ENCODE measurements at regions not wholly inside any gene's neighbourhood (a gene's known extent, or its start where the extent isn't known, plus 50 kb on each side); places are given as distances from the start of the nearest gene placed in this dataset.

DNA sequence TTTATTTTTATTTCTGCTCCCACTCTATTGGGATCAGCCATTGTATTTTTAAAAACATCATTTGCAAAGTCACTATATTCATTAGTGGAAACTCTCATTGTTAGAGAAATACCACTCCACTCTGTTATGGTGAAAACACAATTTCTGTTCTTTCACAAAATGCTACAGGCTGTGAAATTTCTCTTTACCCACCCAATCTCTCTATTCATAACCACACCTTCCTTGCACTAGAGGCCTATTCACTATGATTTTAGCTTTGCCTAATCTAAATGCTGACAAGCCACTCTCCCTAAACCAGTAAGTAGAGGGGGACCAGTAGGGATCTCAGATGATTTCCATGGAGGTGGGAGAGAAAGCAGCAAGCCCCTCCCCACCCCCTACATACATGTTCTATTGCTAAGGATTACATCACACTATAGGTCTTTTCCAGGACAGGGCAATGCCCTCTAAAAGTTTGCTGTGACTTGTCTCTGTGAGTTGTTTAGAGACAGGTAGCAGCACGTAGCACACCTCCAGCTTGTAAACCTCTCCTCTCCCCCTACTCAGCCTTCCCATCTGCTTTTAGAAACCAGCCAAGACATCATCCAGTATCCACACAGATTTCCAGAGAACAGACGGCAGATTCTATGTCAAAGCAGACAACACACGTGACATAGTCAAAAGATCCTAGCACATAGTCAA lies 58.3 kb upstream of the PPP1R3C start:
- CTCF ChIA-PET = interaction anchor here (2.8 kb wide), 1 partner anchor 392 kb away, joined by 13 read pairs; no protein-coding TSS in a partner anchor
- WGBS (ENCODE audit: insufficient coverage) = 81% methylated on average over 3 of the region's 3 CpGs
- no peak for DNase-seq

DNA sequence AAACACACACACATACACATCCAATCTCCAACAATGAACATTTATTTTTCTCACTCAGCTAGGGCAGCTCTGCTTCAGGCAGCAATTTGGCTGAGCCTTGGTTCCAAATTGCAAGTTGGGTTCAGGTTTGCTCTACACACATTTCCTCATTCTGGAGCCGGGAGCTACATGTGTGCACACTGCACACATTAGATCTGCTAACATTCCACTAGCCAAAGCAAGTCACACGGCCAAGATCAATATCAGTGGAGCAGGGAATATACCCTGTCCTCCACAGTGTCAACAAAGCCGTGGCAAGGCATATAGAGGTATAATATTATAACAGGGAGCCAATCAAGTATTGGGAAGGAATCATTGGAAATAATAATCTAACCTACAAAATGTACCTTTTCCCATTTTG lies 57.5 kb upstream of the PPP1R3C start:
- WGBS (ENCODE audit: insufficient coverage) = 100% methylated on average over 2 of the region's 3 CpGs
- Histone ChIP-seq H3K27me3 (replicated peaks in 2 of 5; ENCODE audit: control insufficient read depth in 4 of 5, insufficient read depth in 5 of 5, low read length in 4 of 5) (peaks cover 0 to 3% (median 0%) of the 10 kb centered on the region in 5 experiments), H3K4me3 (ENCODE audit: control insufficient read depth in 1 of 7, extremely low read depth in 1 of 7, insufficient read depth in 4 of 7, low read depth in 2 of 7, low read length in 6 of 7) (no peak overlapping the region), H3K36me3 (ENCODE audit: control insufficient read depth in 4 of 4, insufficient read depth in 4 of 4, low read length in 3 of 4) (no peaks in the 10 kb centered on the region), H3K9me3 (ENCODE audit: control extremely low read depth in 1 of 5, control insufficient read depth in 4 of 5, insufficient read depth in 2 of 5, low read depth in 1 of 5, low read length in 4 of 5) (no peaks in the 10 kb centered on the region), H3K4me1 (ENCODE audit: control extremely low read depth in 1 of 4, control insufficient read depth in 4 of 4, insufficient read depth in 4 of 4, low read length in 3 of 4) (peaks cover 0 to 4% (median 0%) of the 10 kb centered on the region in 4 experiments), H3K27ac (ENCODE audit: insufficient read depth in 1 of 2, low read depth in 1 of 2, low read length in 2 of 2, poor library complexity in 1 of 2, severe bottlenecking in 2 of 2) (no peak overlapping the region)
- CTCF ChIA-PET = no interaction called here
- POLR2A ChIA-PET = interaction anchor here (0.6 kb wide), 1 partner anchor 496 kb away, joined by 4 read pairs; no protein-coding TSS in a partner anchor
- DNase-seq = no peak

More for the DNA sequence above, 58.3 kb upstream of the PPP1R3C start:
- Histone ChIP-seq H3K9me3 (ENCODE audit: control extremely low read depth in 1 of 5, control insufficient read depth in 4 of 5, insufficient read depth in 2 of 5, low read depth in 1 of 5, low read length in 4 of 5) (no peaks in the 10 kb centered on the region), H3K27ac (ENCODE audit: insufficient read depth in 1 of 2, low read depth in 1 of 2, low read length in 2 of 2, poor library complexity in 1 of 2, severe bottlenecking in 2 of 2) (no peak overlapping the region), H3K4me3 (ENCODE audit: control insufficient read depth in 1 of 7, extremely low read depth in 1 of 7, insufficient read depth in 4 of 7, low read depth in 2 of 7, low read length in 6 of 7) (no peak overlapping the region), H3K36me3 (ENCODE audit: control insufficient read depth in 4 of 4, insufficient read depth in 4 of 4, low read length in 3 of 4) (no peaks in the 10 kb centered on the region), H3K27me3 (replicated peaks in 2 of 5; ENCODE audit: control insufficient read depth in 4 of 5, insufficient read depth in 5 of 5, low read length in 4 of 5) (peaks cover 0 to 3% (median 0%) of the 10 kb centered on the region in 5 experiments), H3K4me1 (ENCODE audit: control extremely low read depth in 1 of 4, control insufficient read depth in 4 of 4, insufficient read depth in 4 of 4, low read length in 3 of 4) (peaks cover 0 to 4% (median 0%) of the 10 kb centered on the region in 4 experiments)
- POLR2A ChIA-PET = interaction anchor here (0.6 kb wide), 1 partner anchor 495 kb away, joined by 4 read pairs; no protein-coding TSS in a partner anchor

DNA sequence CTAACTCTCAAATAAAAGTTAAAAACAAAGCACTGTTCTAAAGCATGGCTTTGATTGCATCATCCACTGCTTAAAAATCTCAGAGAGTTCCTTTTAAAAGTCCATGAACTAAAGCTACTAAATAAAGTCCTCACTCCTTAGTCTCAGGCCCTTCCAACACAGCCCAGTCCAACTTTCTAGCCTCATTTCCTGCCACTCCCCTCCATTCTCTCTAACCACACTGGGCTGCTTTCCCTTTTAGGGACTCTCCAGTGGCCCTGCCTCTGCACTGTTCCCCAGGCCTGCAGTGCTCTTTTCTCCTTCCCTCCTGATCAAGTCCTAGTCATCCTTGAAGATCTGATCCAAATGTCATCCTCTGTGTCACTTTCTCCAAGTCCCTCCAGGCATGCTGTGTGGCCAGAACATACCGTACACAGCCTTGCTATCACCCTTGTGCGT lies 56.9 kb upstream of the PPP1R3C start:
- CTCF ChIA-PET = no interaction called here
- DNase-seq = peak in 1 of 3 donors; percentile 9
- 100% methylated on average over 2 of the region's 2 CpGs for WGBS (ENCODE audit: insufficient coverage)

DNA sequence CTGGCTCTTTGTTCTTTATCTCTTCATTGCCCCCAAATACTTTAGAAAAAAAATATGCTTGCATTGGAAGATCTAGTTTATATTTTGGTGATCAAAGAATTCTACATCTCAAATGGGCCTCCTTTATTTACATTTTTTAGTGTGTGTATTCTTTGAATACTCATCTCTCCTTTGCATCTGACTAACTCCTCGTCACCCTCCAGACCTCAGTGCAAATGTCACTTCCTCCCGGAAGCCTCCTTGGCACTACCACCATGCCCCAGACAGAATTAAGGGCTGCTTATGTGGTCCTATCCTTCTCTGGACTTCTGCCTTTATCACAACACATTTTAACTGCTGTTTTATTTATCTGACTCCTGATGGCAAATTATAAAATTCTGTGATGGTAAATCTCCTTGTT lies 52.0 kb upstream of the PPP1R3C start:
- Histone ChIP-seq H3K4me3 (ENCODE audit: control insufficient read depth in 1 of 7, extremely low read depth in 1 of 7, insufficient read depth in 4 of 7, low read depth in 2 of 7, low read length in 6 of 7) (no peak overlapping the region), H3K27ac (ENCODE audit: insufficient read depth in 1 of 2, low read depth in 1 of 2, low read length in 2 of 2, poor library complexity in 1 of 2, severe bottlenecking in 2 of 2) (no peak overlapping the region), H3K36me3 (ENCODE audit: control insufficient read depth in 4 of 4, insufficient read depth in 4 of 4, low read length in 3 of 4) (no peaks in the 10 kb centered on the region), H3K4me1 (ENCODE audit: control extremely low read depth in 1 of 4, control insufficient read depth in 4 of 4, insufficient read depth in 4 of 4, low read length in 3 of 4) (peaks cover 0 to 3% (median 0%) of the 10 kb centered on the region in 4 experiments), H3K9me3 (ENCODE audit: control extremely low read depth in 1 of 5, control insufficient read depth in 4 of 5, insufficient read depth in 2 of 5, low read depth in 1 of 5, low read length in 4 of 5) (no peaks in the 10 kb centered on the region), H3K27me3 (replicated peaks in 2 of 5; ENCODE audit: control insufficient read depth in 4 of 5, insufficient read depth in 5 of 5, low read length in 4 of 5) (peaks cover 0 to 3% (median 0%) of the 10 kb centered on the region in 5 experiments)
- DNase-seq = no peak
- WGBS (ENCODE audit: insufficient coverage) = 66% methylated on average over 2 of the region's 2 CpGs
- ChIA-PET POLR2A (no interaction called here), CTCF (no interaction called here)

More for the DNA sequence above, 56.9 kb upstream of the PPP1R3C start:
- POLR2A ChIA-PET = no interaction called here
- H3K27ac ChIP-seq (ENCODE audit: insufficient read depth in 1 of 2, low read depth in 1 of 2, low read length in 2 of 2, poor library complexity in 1 of 2, severe bottlenecking in 2 of 2) = no peak overlapping the region
- H3K27me3 ChIP-seq (replicated peaks in 2 of 5; ENCODE audit: control insufficient read depth in 4 of 5, insufficient read depth in 5 of 5, low read length in 4 of 5) = peaks cover 0 to 3% (median 0%) of the 10 kb centered on the region in 5 experiments
- no peak overlapping the region for H3K4me3 ChIP-seq (ENCODE audit: control insufficient read depth in 1 of 7, extremely low read depth in 1 of 7, insufficient read depth in 4 of 7, low read depth in 2 of 7, low read length in 6 of 7)
- H3K4me1 ChIP-seq (ENCODE audit: control extremely low read depth in 1 of 4, control insufficient read depth in 4 of 4, insufficient read depth in 4 of 4, low read length in 3 of 4) = peaks cover 0 to 4% (median 0%) of the 10 kb centered on the region in 4 experiments
- H3K36me3 ChIP-seq (ENCODE audit: control insufficient read depth in 4 of 4, insufficient read depth in 4 of 4, low read length in 3 of 4) = no peaks in the 10 kb centered on the region
- no peaks in the 10 kb centered on the region for H3K9me3 ChIP-seq (ENCODE audit: control extremely low read depth in 1 of 5, control insufficient read depth in 4 of 5, insufficient read depth in 2 of 5, low read depth in 1 of 5, low read length in 4 of 5)

DNA sequence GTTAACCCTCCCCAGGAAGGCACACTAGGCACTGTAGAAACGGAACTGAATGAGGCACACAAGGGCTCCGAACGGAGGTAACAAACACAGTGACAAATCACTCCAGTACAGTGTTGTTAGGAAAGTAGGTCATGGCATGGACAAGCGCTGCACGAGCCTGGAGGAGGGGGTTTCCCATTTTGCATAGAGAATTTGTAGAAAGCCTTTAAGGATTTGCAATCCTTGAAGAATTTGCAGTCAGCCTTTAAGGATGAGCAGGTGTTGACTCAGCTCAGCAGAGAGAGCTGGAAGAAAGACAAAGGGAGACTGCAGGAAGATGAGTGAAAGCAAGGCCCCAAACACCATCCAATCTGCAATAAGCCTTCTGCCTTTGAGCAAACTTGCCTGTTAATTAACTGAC lies 51.1 kb upstream of the PPP1R3C start:
- Histone ChIP-seq H3K27ac (ENCODE audit: insufficient read depth in 1 of 2, low read depth in 1 of 2, low read length in 2 of 2, poor library complexity in 1 of 2, severe bottlenecking in 2 of 2) (no peak overlapping the region), H3K36me3 (ENCODE audit: control insufficient read depth in 4 of 4, insufficient read depth in 4 of 4, low read length in 3 of 4) (no peaks in the 10 kb centered on the region), H3K27me3 (replicated peaks in 2 of 5; ENCODE audit: control insufficient read depth in 4 of 5, insufficient read depth in 5 of 5, low read length in 4 of 5) (peaks cover 0 to 3% (median 0%) of the 10 kb centered on the region in 5 experiments), H3K9me3 (ENCODE audit: control extremely low read depth in 1 of 5, control insufficient read depth in 4 of 5, insufficient read depth in 2 of 5, low read depth in 1 of 5, low read length in 4 of 5) (no peaks in the 10 kb centered on the region), H3K4me1 (ENCODE audit: control extremely low read depth in 1 of 4, control insufficient read depth in 4 of 4, insufficient read depth in 4 of 4, low read length in 3 of 4) (no peaks in the 10 kb centered on the region), H3K4me3 (ENCODE audit: control insufficient read depth in 1 of 7, extremely low read depth in 1 of 7, insufficient read depth in 4 of 7, low read depth in 2 of 7, low read length in 6 of 7) (no peak overlapping the region)
- no peak for DNase-seq
- 82% methylated on average over 5 of the region's 5 CpGs for WGBS (ENCODE audit: insufficient coverage)
- ChIA-PET CTCF (no interaction called here), POLR2A (no interaction called here)

DNA sequence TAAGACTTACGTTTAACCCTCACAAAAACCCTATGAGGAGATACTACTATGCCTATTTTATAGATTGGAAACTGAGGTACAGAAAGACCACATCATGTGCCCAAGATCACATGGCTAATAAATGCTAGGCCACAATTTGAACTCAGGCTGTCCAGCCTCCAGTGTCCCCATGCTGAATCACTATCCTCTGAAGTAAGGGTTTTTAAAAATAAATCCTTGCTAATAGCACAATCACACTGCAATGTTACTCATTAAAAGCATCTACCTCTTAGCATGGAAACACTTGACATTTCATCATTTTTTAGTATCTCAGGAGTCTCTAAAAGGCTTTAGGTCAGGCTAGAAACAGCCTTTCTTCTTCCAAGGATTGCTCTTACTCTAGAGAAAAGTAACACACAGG lies 50.0 kb upstream of the PPP1R3C start:
- DNase-seq = no peak
- Histone ChIP-seq H3K4me1 (ENCODE audit: control extremely low read depth in 1 of 4, control insufficient read depth in 4 of 4, insufficient read depth in 4 of 4, low read length in 3 of 4) (no peaks in the 10 kb centered on the region), H3K4me3 (ENCODE audit: control insufficient read depth in 1 of 7, extremely low read depth in 1 of 7, insufficient read depth in 4 of 7, low read depth in 2 of 7, low read length in 6 of 7) (no peak overlapping the region), H3K27ac (ENCODE audit: insufficient read depth in 1 of 2, low read depth in 1 of 2, low read length in 2 of 2, poor library complexity in 1 of 2, severe bottlenecking in 2 of 2) (no peak overlapping the region), H3K36me3 (ENCODE audit: control insufficient read depth in 4 of 4, insufficient read depth in 4 of 4, low read length in 3 of 4) (no peaks in the 10 kb centered on the region), H3K27me3 (replicated peaks in 2 of 5; ENCODE audit: control insufficient read depth in 4 of 5, insufficient read depth in 5 of 5, low read length in 4 of 5) (peaks cover 0 to 3% (median 0%) of the 10 kb centered on the region in 5 experiments), H3K9me3 (ENCODE audit: control extremely low read depth in 1 of 5, control insufficient read depth in 4 of 5, insufficient read depth in 2 of 5, low read depth in 1 of 5, low read length in 4 of 5) (no peaks in the 10 kb centered on the region)
- ChIA-PET POLR2A (no interaction called here), CTCF (no interaction called here)
- WGBS (ENCODE audit: insufficient coverage) = no CpG with 5 or more reads among the region's 1 CpG

All from common myeloid progenitor, CD34-positive (primary cell).